ENCODE measurements at regions not wholly inside any gene's neighbourhood (a gene's known extent, or its start where the extent isn't known, plus 50 kb on each side); places are given as distances from the start of the nearest gene placed in this dataset.

DNA sequence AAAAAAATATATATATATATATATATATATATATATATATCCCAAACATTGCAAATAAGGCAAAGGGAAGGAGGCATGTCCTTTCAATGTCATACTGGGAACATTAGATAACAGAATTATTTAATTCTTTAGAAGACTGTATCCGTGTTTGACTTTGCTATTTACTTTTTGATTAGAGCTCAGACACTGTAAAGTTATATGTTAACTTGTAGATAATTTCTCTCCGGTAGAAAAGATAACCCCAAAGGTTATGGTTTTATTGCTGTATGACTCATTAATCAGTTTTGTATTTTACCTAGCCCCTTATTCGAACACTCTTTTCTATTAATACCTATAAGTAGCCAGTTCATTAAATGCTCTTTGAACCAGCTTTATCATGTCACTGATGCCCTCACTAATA, 150.6 kb upstream of the DUSP21 start:
- Histone ChIP-seq H2BK5ac (ENCODE audit: low read depth, low read length) (no peak overlapping the region), H2BK12ac (ENCODE audit: low read depth, low read length) (no peak overlapping the region), H3K27me3 (replicated peaks in 1 of 4; ENCODE audit: control insufficient read depth in 3 of 4, extremely low read depth in 1 of 4, insufficient read depth in 3 of 4, low read length in 3 of 4) (no peaks in the 10 kb centered on the region), H3K56ac (replicated peaks; ENCODE audit: insufficient read length, low read depth, low read length) (no peak overlapping the region), H3K18ac (ENCODE audit: extremely low read depth, low read length) (no peak overlapping the region), H3K23ac (ENCODE audit: insufficient read length) (no peak overlapping the region), H3K27ac (ENCODE audit: low read depth, low read length) (no peak overlapping the region), H3K9me3 (ENCODE audit: insufficient read depth in 2 of 2, low read depth in 1 of 2, low read length in 1 of 2) (no peaks in the 10 kb centered on the region), H4K20me1 (replicated peaks in 1 of 2; ENCODE audit: control insufficient read depth in 1 of 2, insufficient read depth in 2 of 2, low read length in 2 of 2) (no peaks in the 10 kb centered on the region), H4K8ac (ENCODE audit: extremely low read depth, insufficient read depth, low read length) (no peak overlapping the region), H2BK120ac (replicated peaks; ENCODE audit: low read depth, low read length) (no peak overlapping the region), H3K4me2 (ENCODE audit: insufficient read depth in 1 of 2, low read depth in 2 of 2, low read length in 2 of 2) (no peak overlapping the region), H4K91ac (replicated peaks; ENCODE audit: insufficient read length, low read length) (no peak overlapping the region), H3K4me3 (ENCODE audit: extremely low read depth in 1 of 4, insufficient read depth in 2 of 4, low read depth in 3 of 4, low read length in 4 of 4) (no peak overlapping the region), H3K23me2 (ENCODE audit: low read depth, low read length) (no peaks in the 10 kb centered on the region), H3K14ac (ENCODE audit: insufficient read length) (no peak overlapping the region), H3K4me1 (replicated peaks in 1 of 4; ENCODE audit: control insufficient read depth in 3 of 4, insufficient read depth in 4 of 4, low read length in 3 of 4) (no peaks in the 10 kb centered on the region), H3K36me3 (ENCODE audit: control insufficient read depth in 2 of 4, insufficient read depth in 4 of 4, low read length in 3 of 4) (no peaks in the 10 kb centered on the region), H2BK20ac (ENCODE audit: low read length) (no peak overlapping the region), H3K79me1 (ENCODE audit: low read depth, low read length) (no peaks in the 10 kb centered on the region), H3K79me2 (ENCODE audit: control insufficient read depth in 1 of 2, insufficient read depth in 2 of 2, low read length in 2 of 2) (no peaks in the 10 kb centered on the region), H2AK5ac (ENCODE audit: low read depth, low read length) (no peak overlapping the region), H3K9ac (replicated peaks in 1 of 4; ENCODE audit: extremely low read depth in 1 of 4, low read depth in 3 of 4, low read length in 3 of 4) (no peak overlapping the region), H2BK15ac (ENCODE audit: low read length) (no peak overlapping the region), H3K4ac (replicated peaks; ENCODE audit: insufficient read length, low read depth, low read length) (no peak overlapping the region), H2AFZ (ENCODE audit: low read length) (no peak overlapping the region), H4K5ac (ENCODE audit: insufficient read length, low read depth, low read length) (no peak overlapping the region)
- no peak for FAIRE-seq
- WGBS, 2 experiments (ENCODE audit: extremely low coverage in 1 of 2, insufficient coverage in 1 of 2, insufficient read length in 1 of 2, insufficient replicate concordance in 2 of 2, low coverage in 1 of 2, low lambda C conversion rate in 2 of 2, missing lambda C conversion rate in 1 of 2): 91% methylated on average over 2 of the region's 3 CpGs; no CpG with 5 or more reads in 1 of the 2 experiments
- ChIA-PET POLR2A (ENCODE audit: partially characterized antibody) (no interaction called here), CTCF (ENCODE audit: partially characterized antibody) (no interaction called here)
- no peak for DNase-seq (ENCODE audit: low read depth in 1 of 2, low spot score in 2 of 2)
- TF ChIP-seq GTF2F1 (IDR thresholded peaks at IDR 0.05; ENCODE audit: borderline replicate concordance, low read depth, low read length) (no peak), FOSL1 (IDR thresholded peaks at IDR 0.05; ENCODE audit: insufficient read depth, low read depth, low read length) (no peak), MAFK (IDR thresholded peaks at IDR 0.05; ENCODE audit: low read depth, low read length) (no peak), NANOG (IDR thresholded peaks at IDR 0.05; ENCODE audit: insufficient read depth, low read depth, low read length, poor library complexity, severe bottlenecking) (no peak), CHD1 (IDR thresholded peaks at IDR 0.05; ENCODE audit: low read depth, low read length) (no peak), EGR1 (IDR thresholded peaks at IDR 0.05; ENCODE audit: borderline replicate concordance, low read depth, low read length) (no peak), KDM1A (IDR thresholded peaks at IDR 0.05; ENCODE audit: borderline replicate concordance, low read length) (no peak), TAF7 (optimal IDR thresholded peaks at IDR 0.05; ENCODE audit: borderline replicate concordance, low read depth, low read length) (no peak), CEBPB (IDR thresholded peaks at IDR 0.05; ENCODE audit: low read depth, low read length) (no peak), JUN (IDR thresholded peaks at IDR 0.05; ENCODE audit: low read depth, low read length) (no peak)
- TF ChIP-seq, protein P1, sequence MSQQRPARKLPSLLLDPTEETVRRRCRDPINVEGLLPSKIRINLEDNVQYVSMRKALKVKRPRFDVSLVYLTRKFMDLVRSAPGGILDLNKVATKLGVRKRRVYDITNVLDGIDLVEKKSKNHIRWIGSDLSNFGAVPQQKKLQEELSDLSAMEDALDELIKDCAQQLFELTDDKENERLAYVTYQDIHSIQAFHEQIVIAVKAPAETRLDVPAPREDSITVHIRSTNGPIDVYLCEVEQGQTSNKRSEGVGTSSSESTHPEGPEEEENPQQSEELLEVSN (IDR thresholded peaks at IDR 0.05): no peak
- TF ChIP-seq, protein P2, sequence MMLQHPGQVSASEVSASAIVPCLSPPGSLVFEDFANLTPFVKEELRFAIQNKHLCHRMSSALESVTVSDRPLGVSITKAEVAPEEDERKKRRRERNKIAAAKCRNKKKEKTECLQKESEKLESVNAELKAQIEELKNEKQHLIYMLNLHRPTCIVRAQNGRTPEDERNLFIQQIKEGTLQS (IDR thresholded peaks at IDR 0.05; ENCODE audit: insufficient read depth, low read depth, low read length): no peak
